ENCODE measurements at regions not wholly inside any gene's neighbourhood (a gene's known extent, or its start where the extent isn't known, plus 50 kb on each side); places are given as distances from the start of the nearest gene placed in this dataset.

DNA sequence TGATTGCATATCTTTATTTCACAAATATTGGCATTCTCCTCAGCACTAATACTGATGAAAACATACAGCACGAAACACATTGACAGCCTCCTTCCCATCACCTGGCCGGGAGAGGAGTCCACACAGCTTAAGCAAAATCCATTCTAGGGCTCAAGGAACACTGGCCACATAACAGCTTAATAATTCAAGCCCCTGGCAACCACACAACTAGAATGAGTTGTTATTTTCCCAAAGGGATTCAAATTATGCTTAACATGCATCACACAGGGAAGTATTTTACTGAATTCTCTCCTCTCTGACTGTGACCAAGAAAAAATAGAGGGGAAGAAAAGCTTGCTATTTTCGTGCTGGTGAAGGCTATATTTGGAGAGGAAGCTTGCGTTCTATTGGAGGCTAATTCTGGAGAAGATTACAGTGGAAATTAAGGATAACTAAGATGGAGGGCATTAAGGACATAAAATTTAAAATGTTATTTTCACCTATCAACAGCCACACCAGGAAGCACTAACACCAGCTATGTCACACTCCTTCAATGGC, 198.5 kb downstream of the ADGRG6 start:
- no peak for DNase-seq
- intact Hi-C loops (cut with DNase I): no loop called here

DNA sequence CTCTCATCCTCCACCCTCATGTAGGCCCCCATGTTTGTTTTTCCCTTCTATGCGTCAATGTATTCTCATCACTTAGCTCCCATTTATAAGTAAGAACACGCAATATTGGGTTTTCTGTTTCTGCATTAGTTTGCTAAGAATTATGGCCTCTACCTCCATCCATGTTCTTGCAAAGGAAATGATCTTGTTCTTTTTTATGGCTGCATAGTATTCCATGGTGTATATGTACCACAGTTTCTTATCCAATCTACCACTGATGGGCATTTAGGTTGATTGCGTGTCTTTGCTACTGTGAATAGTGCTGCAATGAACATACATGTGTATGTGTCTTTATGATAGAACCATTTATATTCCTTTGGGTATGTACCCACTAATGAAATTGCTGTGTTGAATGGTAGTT, 200.0 kb downstream of the ADGRG6 start:
- intact Hi-C loops (cut with DNase I): no loop called here
- DNase-seq: no peak

DNA sequence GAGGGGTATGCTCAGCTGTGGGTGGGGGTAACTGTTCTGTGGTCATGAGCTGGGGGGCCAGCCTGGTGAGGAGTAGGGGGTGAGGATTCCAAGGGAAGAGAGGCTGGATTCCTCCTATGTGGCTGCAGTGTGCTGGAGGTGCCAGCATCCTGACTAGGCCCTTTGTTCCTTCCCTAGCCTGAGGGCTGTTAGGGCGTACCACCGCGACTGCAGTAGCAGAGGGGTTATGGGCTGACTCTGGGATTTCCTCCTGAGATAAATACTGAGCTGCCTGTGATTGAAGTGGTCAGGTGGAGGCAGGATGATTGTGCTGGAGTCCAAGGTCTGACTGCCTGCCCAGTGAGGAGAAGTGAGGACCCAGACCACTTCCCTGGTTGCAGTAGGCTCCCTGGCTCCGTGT, 205.3 kb downstream of the ADGRG6 start:
- no peak for DNase-seq
- intact Hi-C loops (cut with DNase I): no loop called here

DNA sequence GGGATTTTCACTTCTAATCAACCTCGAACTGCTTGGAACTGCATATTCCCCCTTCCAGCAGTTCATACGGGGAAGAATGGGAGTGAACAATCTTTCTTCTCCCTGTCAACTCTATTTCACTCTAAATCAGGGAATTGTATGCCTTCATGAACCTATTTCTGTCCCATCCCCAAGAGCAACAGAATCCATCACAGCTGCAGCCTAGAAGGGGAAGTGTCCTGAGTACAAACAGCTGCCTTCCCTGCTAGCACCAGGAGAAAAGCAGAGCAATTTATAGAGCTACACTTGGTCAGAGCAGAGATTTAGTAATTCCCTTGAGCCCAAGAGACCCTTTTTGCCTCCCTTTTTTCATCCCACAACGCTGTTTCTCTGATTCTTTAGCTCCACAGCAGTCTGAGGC, 208.4 kb downstream of the ADGRG6 start:
- intact Hi-C loops (cut with DNase I): no loop called here
- peak in 1 of 10 donors; percentile 2 for DNase-seq

DNA sequence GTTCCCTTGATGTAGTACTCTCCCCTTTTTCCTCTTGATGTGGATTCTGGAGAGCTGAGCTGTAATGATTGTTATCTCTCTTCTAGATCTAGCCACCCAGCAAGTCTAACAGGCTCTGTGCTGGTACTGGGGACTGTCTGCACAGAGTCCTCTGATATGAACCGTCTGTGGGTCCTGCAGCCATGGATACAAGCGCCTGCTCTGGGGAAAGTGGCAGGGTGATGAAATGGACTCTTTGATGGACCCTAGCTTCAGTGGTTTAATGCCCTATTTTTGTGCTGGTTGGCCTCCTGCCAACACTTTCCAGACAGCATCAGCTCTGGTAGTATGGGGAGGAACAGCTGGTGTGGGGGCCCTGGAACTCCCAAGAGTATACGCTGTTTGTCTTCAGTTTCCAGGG, 216.3 kb downstream of the ADGRG6 start:
- no peak for DNase-seq
- intact Hi-C loops (cut with DNase I): no loop called here

DNA sequence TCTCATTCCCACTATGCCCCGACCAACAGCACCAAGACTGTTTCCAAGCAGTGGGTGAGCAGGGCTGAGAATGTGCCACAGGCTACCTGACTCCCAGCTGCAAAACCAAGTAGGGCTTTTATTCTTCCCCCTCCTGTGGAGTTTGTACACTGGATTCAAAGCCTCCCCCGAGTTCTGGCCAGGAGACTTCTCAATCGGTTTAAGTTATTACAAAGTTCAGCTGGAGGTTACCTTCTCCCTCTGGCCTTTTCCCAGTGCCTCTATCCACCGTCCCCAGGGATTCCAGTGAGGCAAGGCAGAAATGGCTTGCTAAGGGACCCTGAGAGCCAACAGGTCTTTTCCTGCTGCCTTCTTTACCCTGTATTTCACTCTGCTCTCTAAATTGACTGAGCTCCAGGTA, 217.0 kb downstream of the ADGRG6 start:
- no peak for DNase-seq
- intact Hi-C loops (cut with DNase I): no loop called here

DNA sequence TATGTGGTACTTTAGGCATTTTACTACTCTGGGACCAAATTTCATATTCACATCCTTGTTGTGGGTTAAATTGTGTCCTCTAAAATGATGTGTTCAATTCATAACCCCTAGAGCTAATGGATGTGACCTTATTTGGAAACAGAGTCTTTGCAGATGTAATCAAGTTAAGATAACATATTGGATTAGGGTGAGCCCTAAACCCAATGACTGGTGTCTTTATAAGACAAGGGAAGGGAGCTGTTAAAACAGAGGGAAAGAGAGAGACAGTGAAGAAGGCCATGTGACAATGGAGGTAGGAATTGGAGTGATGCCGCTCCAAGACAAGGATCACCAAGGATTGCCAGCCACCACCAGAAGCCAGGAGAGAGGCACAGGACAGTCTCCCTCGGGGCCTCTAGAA, 220.0 kb downstream of the ADGRG6 start:
- DNase-seq: no peak

DNA sequence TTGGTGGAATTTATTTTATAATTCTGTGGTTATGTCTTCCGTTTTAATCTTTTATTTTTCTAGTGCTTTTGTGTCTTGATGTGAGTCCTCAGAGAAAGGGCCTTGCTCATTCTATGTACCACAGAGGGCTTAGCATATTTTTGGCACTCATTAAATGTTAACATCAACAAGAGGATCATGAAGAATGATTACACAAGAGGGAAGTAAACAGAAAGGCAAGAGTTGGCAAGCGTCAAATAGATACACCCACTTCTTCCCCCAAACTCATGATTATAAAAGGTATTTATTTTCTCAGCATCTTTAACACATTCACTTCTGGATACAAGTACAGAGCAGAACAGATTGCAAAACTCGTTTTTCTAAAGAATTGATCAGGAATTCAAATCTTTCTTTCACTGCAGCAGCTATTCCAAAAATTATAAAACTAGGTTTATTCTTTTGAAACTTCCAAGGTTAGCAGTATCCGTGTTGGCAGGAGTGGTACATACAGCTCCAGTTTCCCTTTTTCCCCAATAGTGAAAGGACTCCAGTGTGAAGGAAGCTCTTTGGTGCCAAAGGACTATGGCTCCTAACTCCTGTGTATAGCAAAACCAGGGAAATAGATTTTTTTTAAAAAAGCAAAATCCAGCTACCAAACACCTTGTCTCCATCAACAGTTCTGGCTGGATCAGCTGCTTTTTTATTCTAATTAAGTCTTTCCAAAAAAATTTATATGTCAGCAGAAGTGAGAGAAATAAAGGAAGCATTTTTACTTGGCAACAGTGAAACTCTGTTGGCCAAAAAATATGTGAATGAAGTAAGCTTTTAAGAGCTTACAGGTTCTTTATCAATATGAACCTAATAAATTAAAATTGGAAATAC, 221.9 kb downstream of the ADGRG6 start:
- DNase-seq: no peak
- intact Hi-C loops (cut with DNase I): no loop called here

More for the DNA sequence above, 220.0 kb downstream of the ADGRG6 start:
- intact Hi-C loops (cut with DNase I): no loop called here

DNA sequence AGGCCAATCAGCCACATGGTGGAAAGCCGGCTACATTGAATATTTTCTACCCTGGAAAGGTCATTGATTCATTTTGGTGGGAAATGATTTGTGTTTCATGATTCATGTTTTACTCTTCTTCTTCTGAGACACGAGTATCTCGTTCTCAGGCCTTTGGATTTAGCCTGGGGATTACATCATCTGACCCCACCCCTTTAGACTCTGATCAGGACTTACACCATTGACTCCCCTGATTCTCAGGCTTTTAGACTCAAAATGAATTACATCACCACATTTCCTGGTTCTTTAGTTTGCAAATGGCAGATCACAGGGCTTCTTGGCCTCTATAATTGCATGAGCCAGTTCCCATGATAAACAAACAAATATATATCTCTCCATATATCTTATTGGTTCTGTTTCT, 228.8 kb downstream of the ADGRG6 start:
- DNase-seq: no peak
- intact Hi-C loops (cut with DNase I): no loop called here

DNA sequence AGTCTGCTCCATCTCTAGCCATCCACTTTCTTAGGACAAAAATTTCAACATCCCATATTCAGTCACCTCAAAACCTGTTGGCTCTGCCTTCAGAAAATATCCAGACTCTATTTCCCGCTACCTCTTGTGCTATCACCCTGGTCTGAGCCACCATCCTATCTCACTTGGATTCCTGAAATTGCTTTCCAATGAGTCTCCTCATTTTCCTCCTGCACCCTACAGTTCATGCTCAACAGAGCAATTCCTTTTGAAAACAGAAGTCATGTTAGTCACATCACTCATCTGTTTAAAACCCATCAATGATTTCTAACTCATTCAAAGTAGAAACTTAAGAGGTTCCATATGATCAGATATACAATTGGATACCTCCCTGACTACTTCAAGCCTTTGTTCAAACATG, 229.9 kb downstream of the ADGRG6 start:
- DNase-seq: no peak
- intact Hi-C loops (cut with DNase I): no loop called here

DNA sequence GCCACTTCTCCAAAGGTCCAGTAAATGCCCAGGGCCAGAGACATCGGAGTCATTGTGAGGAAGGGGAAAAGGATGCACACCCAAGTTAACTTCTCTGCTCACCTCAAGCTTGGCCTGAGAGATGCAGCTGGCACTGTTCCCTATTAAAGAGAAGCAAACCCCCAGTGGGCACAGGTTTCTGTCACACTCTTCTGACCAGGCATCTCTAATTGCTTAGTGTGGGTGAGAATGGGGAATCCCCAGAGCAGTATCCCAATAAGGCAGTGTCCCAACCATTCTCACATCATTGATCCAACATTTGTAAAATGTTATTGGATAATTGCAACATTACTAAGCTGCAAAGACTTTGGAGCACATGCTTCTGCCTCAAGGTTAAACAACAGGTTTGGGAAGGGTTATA, 232.3 kb downstream of the ADGRG6 start:
- no peak for DNase-seq
- intact Hi-C loops (cut with DNase I): no loop called here

DNA sequence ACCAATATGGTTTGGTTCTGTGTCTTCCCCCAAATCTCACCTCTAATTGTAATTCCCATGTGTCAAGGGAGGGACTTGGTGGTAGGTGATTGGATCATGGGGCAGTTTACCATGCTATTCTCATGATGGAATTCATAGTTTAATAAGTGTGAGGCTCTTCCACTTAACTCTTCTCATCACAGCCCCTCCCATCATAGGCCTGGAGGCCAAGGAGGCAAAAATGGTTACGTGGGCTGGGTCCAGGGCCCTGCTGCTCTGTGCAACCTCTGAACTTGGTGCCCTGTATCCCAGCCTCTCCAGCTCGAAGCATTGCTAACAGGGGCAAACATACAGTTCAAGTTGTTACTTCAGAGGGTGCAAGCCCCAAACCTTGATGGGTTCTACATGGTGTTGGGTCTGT, 232.7 kb downstream of the ADGRG6 start:
- DNase-seq: no peak
- intact Hi-C loops (cut with DNase I): no loop called here

DNA sequence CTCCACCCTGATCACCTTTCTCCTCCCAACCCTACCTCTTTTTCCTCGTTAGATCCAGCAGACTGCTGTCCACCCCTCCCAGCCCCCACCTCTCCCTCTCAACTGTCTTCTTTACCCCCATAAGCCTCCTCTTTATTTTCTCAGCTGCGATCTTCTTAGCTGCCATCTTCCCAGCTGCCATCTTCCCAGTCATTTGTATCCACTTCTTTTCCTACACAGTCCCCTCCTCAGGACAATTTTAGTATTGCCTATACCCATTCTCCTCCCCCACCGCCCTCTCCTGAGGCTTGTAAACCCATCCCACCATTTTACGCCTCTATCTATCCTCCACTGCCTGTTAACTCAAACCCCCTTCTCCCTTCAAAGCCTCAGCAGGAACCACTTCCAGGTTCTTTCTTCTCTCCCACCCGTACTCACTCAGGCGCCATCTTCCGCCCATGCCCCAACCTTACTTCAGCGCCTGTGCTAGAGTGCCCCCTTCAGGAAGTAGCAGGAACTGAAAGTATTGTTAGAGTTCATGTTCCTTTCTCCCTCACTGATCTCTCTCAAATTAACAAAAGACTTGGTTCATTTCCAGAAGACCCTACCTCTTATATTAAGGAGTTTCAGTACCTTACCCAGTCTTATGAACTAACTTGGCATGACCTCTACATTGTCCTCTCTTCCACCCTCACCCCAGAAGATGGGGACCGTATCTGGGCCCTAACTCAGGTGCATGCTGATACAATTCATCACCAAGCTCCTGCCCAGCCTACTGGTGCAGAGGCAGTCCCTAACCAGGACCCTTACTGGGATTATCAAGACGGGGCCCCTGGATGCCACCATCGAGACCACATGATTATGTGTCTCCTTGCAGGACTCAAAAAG, 236.0 kb downstream of the ADGRG6 start:
- no peak for DNase-seq
- intact Hi-C loops (cut with DNase I): no loop called here

DNA sequence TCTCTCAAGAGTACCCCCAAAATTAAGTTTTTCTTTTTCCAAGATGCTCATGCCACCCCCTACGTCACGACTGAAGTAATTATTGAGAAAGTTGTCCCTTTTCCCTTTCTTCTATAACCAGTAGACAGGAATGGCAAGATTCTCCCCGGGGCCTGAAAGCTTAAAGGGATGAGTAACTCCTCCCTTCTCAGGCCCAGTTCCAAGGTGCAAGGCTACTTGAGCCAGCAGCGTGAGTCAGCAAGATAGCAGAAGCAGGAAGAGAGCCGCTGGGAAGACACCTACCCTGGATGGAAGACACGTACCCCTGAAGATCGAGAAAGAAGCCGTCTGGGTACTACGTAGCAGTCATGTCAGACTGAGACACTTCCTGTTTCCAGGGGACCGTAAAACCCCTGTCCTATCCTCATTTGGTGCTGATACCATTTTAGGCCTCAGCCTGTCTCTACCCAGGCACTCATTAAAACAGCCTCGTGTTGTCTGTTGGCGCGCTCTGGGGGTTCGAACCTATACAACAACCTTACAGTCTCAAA, 241.0 kb downstream of the ADGRG6 start:
- no peak for DNase-seq
- intact Hi-C loops (cut with DNase I): no loop called here

DNA sequence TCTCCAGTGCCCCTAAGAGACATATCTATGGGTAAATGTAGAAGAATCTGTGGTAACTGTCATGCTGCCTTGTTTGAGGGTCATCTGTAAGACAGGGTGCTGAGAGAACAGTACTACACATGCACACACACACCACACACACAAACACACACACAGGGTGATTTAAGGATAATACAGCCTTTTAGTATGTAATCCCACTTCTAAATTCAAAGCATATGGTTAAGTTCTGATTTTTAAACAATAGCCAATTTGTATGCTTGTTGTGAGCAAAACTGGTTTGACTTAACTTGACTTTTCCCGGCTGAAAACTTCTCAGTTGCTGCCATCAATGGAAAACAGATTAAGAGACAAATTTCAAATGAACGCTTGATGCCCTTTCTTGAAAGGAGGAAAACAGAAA, 241.8 kb downstream of the ADGRG6 start:
- no peak for DNase-seq
- intact Hi-C loops (cut with DNase I): no loop called here

DNA sequence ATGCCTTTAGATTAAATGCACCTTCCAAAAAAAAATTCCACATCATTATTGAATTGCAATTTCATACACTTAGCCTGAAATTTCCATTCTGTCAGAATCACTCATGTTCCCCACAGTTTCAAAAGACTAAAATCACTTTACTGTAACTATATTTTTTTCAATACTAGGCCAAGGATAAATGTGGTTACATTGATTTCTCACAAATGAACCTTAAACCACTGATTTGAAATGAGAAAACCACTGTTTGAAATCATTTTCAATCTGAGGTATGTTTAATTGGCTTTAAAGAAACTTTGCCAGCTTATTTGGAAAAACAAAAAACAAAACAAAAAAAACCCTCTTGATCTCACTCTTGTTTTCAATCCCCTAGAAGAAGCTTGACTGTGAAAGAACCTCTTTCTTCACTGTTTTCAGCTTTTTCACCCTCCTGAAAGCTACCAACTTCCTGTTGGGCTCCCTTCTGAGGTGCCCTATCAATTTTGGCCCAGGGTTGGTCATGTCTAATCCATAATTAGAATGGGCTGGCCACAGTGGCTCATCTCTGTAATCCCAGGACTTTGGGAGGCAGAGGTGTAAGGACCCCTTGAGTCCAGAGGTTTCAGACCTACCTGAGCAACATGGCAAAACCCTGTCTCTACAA, 242.5 kb downstream of the ADGRG6 start:
- DNase-seq: no peak
- intact Hi-C loops (cut with DNase I): no loop called here

DNA sequence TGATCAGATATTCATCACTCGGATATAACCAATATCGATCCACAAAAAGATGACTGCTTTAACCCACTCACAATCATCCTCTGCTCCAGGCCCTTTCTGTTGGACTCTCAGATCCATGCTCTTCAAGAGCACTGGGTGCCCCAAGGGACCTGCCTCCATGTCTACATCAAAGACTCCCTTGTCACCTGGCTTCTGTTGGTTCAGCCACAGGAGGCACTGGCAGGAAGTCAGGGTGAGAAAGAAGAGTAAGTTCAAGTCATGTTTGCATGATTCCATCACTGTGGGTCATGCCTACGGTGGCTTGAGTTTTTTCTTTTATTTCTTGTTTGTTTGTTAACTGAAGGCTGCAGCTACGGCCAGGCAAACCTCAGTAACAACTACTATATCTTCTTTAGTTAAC, 243.3 kb downstream of the ADGRG6 start:
- intact Hi-C loops (cut with DNase I): no loop called here

DNA sequence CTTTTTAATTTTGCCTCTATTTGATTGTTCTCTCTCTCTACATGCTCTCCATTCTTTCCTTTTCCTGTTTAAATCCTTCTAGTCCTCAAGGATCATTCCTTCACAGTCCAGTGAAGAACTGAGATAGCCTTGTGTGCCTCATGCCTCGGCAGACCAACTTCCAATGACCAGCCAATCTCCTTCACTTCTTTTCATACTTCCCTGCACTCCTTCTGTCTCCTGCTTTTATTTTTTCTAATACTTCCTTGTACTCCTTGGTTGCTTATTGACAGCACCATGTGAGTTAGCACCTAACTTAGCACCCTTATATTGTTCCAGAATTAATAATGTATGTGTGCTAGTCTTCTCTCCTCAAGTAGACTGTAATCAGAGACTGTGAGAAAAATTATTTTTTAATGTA, 246.8 kb downstream of the ADGRG6 start:
- intact Hi-C loops (cut with DNase I): no loop called here
- DNase-seq: no peak

More for the DNA sequence above, 243.3 kb downstream of the ADGRG6 start:
- DNase-seq: no peak

DNA sequence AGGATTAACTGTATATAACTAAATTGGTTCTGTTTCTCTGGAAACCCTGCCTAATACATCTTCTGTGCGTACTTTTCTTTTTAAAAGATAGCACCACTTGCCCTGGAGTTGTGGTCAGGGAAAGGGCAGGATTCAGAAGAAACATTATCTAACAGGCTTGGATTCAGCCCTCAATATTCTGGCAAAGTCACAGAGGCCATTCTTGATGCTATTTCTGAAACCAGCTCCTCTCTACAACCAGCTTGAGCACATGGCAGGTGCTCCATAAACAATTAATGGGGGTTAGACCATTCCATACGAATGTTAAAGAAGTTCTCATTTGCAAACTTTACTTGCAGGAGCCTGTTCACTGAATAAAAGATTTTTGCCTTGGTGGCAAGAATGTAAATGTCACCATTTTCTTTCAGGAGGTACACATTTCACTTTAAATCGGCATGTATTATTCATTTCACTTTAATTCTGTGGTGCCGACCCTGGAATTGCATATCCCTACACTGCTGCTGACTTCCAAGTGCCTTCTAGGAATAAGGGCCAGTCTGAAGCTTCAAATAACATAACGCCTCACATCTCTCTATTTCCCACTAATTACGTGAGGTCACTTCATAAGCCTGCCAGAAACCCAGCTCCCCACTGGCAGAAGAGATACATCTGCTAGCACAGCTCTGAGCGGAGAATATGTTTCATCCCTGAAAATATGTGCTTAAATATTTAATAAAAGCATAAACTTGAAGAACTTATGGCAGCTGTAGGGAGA, 248.7 kb downstream of the ADGRG6 start:
- intact Hi-C loops (cut with DNase I): no loop called here
- no peak for DNase-seq

DNA sequence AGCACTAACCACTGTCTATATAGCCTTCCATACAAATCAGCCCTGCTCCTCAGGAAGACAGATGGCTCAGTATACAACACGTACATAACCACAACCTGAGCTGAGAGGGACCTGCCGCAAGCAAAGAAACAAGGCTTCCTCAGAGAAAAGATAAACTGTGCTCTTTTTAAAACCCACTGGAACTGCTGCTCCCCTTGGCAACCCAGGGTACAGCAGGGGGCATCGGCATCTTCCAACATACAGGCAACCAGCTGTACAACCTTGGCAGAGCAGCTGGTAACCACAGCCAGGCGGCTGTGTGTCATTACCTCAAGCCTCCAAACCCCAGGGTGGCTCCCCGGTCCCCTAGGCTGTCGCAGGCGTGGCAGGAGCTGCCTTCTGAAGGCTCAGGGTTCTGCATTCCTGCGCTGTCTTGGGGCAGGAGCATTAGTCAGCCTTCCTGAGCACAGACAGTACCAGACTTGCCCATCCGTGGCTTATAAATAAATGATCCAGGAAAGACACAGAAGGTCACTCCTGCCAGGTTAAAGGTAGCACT, 249.5 kb downstream of the ADGRG6 start:
- DNase-seq: peak in 5 of 10 donors; percentile 14 to 78 (median 28)
- intact Hi-C loops (cut with DNase I): no loop called here

All from posterior cingulate gyrus (tissue), 11 donors.